ENCODE measurements at regions not wholly inside any gene's neighbourhood (a gene's known extent, or its start where the extent isn't known, plus 50 kb on each side); places are given as distances from the start of the nearest gene placed in this dataset.
"Not testable (repeated sequence)": the region's sequence is repeated elsewhere in the genome, so short reads cannot be mapped to it uniquely, and the experiment has no call there.

- H3K4me3 ChIP-seq, result no peak overlapping the region
- ATAC-seq (ENCODE audit: low FRiP score in 2 of 2), result no peak
- H3K4me1 ChIP-seq, result no peaks in the 10 kb centered on the region
- H3K9me3 ChIP-seq, result no peaks in the 10 kb centered on the region
- no peaks in the 10 kb centered on the region for H3K27me3 ChIP-seq
- H3K36me3 ChIP-seq, result no peaks in the 10 kb centered on the region
- no peak overlapping the region for H3K27ac ChIP-seq
- DNase-seq, result no peak
- TF ChIP-seq POLR2A (IDR thresholded peaks at IDR 0.05) (no peak), POLR2AphosphoS5 (IDR thresholded peaks at IDR 0.05) (no peak), CTCF (IDR thresholded peaks at IDR 0.05) (no peak), EP300 (IDR thresholded peaks at IDR 0.05) (no peak)
Observed at GRCh38 chr5:155556700-155557099, 543.1 kb downstream of the KIF4B start.

- H3K4me3 ChIP-seq, result no peak overlapping the region
- WGBS, 2 donors, result 76 to 88% methylated on average over 3 of the region's 3 CpGs
Observed at GRCh38 chr5:155562158-155562557, 548.6 kb downstream of the KIF4B start.

DNA sequence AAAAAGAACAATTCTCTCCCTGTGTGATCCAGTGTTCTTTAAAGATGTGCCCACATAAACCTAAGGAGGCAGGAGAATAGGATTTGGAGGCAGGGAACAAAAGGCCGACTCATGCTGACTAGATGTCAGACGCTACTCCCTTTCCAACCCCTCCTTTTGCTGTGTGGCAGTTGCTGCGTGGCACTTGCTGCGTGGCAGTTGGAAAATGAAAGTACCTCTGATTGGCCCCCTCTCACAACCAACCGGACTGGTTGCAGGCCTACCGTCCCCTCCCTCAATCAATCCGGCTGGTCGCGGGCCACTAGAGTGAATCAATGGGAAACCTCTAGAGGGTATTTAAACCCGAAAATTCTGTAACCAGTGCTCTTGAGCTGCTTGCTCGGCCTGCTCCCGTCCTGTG is 551.0 kb downstream of the KIF4B start:
- TF ChIP-seq EP300 (IDR thresholded peaks at IDR 0.05) (no peak), CTCF (IDR thresholded peaks at IDR 0.05) (no peak), POLR2AphosphoS5 (IDR thresholded peaks at IDR 0.05) (no peak), POLR2A (IDR thresholded peaks at IDR 0.05) (no peak)
- WGBS, 2 donors, result 83 to 86% methylated on average over 11 to 12 of the region's 12 CpGs
- Histone ChIP-seq H3K9me3 (peaks cover 0 to 6% (median 0%) of the 10 kb centered on the region in 4 donors), H3K27ac (no peak overlapping the region), H3K27me3 (no peaks in the 10 kb centered on the region), H3K4me3 (no peak overlapping the region), H3K4me1 (no peaks in the 10 kb centered on the region), H3K36me3 (no peaks in the 10 kb centered on the region)
- no peak for ATAC-seq (ENCODE audit: low FRiP score in 2 of 2)
- no peak for DNase-seq

More at GRCh38 chr5:155562158-155562557, 548.6 kb downstream of the KIF4B start:
- no peaks in the 10 kb centered on the region for H3K27me3 ChIP-seq
- H3K36me3 ChIP-seq, result no peaks in the 10 kb centered on the region
- no peak for TF ChIP-seq CTCF (IDR thresholded peaks at IDR 0.05)
- TF ChIP-seq EP300 (IDR thresholded peaks at IDR 0.05), result no peak
- no peak for TF ChIP-seq POLR2A (IDR thresholded peaks at IDR 0.05)
- TF ChIP-seq POLR2AphosphoS5 (IDR thresholded peaks at IDR 0.05), result no peak
- DNase-seq (no peak), ATAC-seq (ENCODE audit: low FRiP score in 2 of 2) (no peak)
- no peaks in the 10 kb centered on the region for H3K4me1 ChIP-seq
- H3K27ac ChIP-seq, result no peak overlapping the region
- no peaks in the 10 kb centered on the region for H3K9me3 ChIP-seq

GRCh38 chr5:155575861-155576260 is 562.3 kb downstream of the KIF4B start:
- no peaks in the 10 kb centered on the region for H3K27me3 ChIP-seq
- no peak for DNase-seq
- 54 to 62% methylated on average over 3 of the region's 3 CpGs for WGBS, 2 donors
- no peak overlapping the region for H3K4me3 ChIP-seq
- no peaks in the 10 kb centered on the region for H3K4me1 ChIP-seq
- no peak overlapping the region for H3K27ac ChIP-seq
- no peak for ATAC-seq (ENCODE audit: low FRiP score in 2 of 2)
- no peak for TF ChIP-seq POLR2A (IDR thresholded peaks at IDR 0.05)
- no peak for TF ChIP-seq POLR2AphosphoS5 (IDR thresholded peaks at IDR 0.05)
- TF ChIP-seq EP300 (IDR thresholded peaks at IDR 0.05), result no peak
- TF ChIP-seq CTCF (IDR thresholded peaks at IDR 0.05), result no peak
- H3K9me3 ChIP-seq, result no peaks in the 10 kb centered on the region
- no peaks in the 10 kb centered on the region for H3K36me3 ChIP-seq

GRCh38 chr5:155586808-155587207 is 573.3 kb downstream of the KIF4B start:
- H3K36me3 ChIP-seq; H3K27ac ChIP-seq; H3K9me3 ChIP-seq; H3K27me3 ChIP-seq; ATAC-seq (ENCODE audit: low FRiP score in 2 of 2); H3K4me1 ChIP-seq; H3K4me3 ChIP-seq: not testable (repeated sequence)
- 96 to 100% methylated on average over 8 to 15 of the region's 21 CpGs for whole genome bisulfite sequencing, 2 donors
- DNase-seq, result peak in 1 of 2 donors; percentile 57
